ENCODE measurements at regions not wholly inside any gene's neighbourhood (a gene's known extent, or its start where the extent isn't known, plus 50 kb on each side); places are given as distances from the start of the nearest gene placed in this dataset.

DNA sequence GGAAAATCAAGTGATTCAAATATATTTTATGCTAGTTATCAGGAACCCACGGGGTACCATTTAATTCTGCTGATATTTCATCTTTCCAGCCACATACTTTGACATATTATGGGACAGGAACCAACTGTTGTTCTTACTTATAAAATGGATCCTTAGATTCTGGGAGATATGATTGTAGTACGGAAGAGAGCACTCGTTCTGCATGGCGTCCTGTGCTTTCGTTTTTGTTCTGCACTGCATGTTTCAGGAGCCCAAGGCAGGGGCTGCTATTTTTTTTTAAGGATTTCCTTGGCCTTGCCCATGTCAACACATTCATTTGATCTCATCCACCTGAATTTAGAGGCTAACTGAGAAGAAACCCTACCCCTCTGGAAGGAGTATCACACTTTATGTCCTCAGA, 245.5 kb upstream of the TLL1 start:
- no peak for TF ChIP-seq POLR2A (IDR thresholded peaks at IDR 0.05)
- TF ChIP-seq, protein P1, sequence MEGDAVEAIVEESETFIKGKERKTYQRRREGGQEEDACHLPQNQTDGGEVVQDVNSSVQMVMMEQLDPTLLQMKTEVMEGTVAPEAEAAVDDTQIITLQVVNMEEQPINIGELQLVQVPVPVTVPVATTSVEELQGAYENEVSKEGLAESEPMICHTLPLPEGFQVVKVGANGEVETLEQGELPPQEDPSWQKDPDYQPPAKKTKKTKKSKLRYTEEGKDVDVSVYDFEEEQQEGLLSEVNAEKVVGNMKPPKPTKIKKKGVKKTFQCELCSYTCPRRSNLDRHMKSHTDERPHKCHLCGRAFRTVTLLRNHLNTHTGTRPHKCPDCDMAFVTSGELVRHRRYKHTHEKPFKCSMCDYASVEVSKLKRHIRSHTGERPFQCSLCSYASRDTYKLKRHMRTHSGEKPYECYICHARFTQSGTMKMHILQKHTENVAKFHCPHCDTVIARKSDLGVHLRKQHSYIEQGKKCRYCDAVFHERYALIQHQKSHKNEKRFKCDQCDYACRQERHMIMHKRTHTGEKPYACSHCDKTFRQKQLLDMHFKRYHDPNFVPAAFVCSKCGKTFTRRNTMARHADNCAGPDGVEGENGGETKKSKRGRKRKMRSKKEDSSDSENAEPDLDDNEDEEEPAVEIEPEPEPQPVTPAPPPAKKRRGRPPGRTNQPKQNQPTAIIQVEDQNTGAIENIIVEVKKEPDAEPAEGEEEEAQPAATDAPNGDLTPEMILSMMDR (IDR thresholded peaks at IDR 0.05), result no peak

Data from lower leg skin (tissue), 3 donors.